ENCODE measurements at regions not wholly inside any gene's neighbourhood (a gene's known extent, or its start where the extent isn't known, plus 50 kb on each side); places are given as distances from the start of the nearest gene placed in this dataset.

GRCh38 chr15:37733628-37734027 is 200.8 kb upstream of the TMCO5A start:
- no peaks in the 10 kb centered on the region for H3K27me3 ChIP-seq (ENCODE audit: control insufficient read depth, low read length)
- H3K9me2 ChIP-seq (replicated peaks; ENCODE audit: control insufficient read depth, low read length) = no peaks in the 10 kb centered on the region; the same call in 1 of the 2 replicates
- H3K9me3 ChIP-seq (ENCODE audit: control insufficient read depth, insufficient read depth, low read length) = no peaks in the 10 kb centered on the region
- TF ChIP-seq CTCF (IDR thresholded peaks at IDR 0.05; ENCODE audit: low read depth, low read length, poor library complexity, severe bottlenecking) (no peak), EZH2phosphoT487 (IDR thresholded peaks at IDR 0.05; ENCODE audit: borderline replicate concordance, low read length) (no peak)
- H3K4me1 ChIP-seq (ENCODE audit: control insufficient read depth, low read length) = no peaks in the 10 kb centered on the region
- no peaks in the 10 kb centered on the region for H3K36me3 ChIP-seq (ENCODE audit: control insufficient read depth, low read length)
- H3K4me3 ChIP-seq (ENCODE audit: low read length) = no peak overlapping the region
- H3K27ac ChIP-seq (ENCODE audit: low read depth, low read length) = no peak overlapping the region
- H3K4me2 ChIP-seq (ENCODE audit: low read length) = no peak overlapping the region
- no peaks in the 10 kb centered on the region for H3F3A ChIP-seq (ENCODE audit: control insufficient read depth, insufficient read depth)
- H3K79me2 ChIP-seq (ENCODE audit: control insufficient read depth, low read length) = no peaks in the 10 kb centered on the region
- no peaks in the 10 kb centered on the region for H4K20me1 ChIP-seq (ENCODE audit: control insufficient read depth, insufficient read depth, low read depth, low read length)

- Histone ChIP-seq H3K4me1 (ENCODE audit: control insufficient read depth, low read length) (no peaks in the 10 kb centered on the region), H3K27ac (ENCODE audit: low read depth, low read length) (no peak overlapping the region), H4K20me1 (ENCODE audit: control insufficient read depth, insufficient read depth, low read depth, low read length) (no peaks in the 10 kb centered on the region), H3K9me3 (ENCODE audit: control insufficient read depth, insufficient read depth, low read length) (no peaks in the 10 kb centered on the region), H3K79me2 (ENCODE audit: control insufficient read depth, low read length) (no peaks in the 10 kb centered on the region), H3K27me3 (ENCODE audit: control insufficient read depth, low read length) (no peaks in the 10 kb centered on the region), H3K4me2 (ENCODE audit: low read length) (no peak overlapping the region), H3F3A (ENCODE audit: control insufficient read depth, insufficient read depth) (no peaks in the 10 kb centered on the region), H3K9me2 (replicated peaks; ENCODE audit: control insufficient read depth, low read length) (no peaks in the 10 kb centered on the region), H3K4me3 (ENCODE audit: low read length) (no peak overlapping the region), H3K36me3 (ENCODE audit: control insufficient read depth, low read length) (no peaks in the 10 kb centered on the region)
- TF ChIP-seq EZH2phosphoT487 (IDR thresholded peaks at IDR 0.05; ENCODE audit: borderline replicate concordance, low read length) = no peak
Measured at GRCh38 chr15:37740623-37741141, 193.8 kb upstream of the TMCO5A start.

- H3K4me1 ChIP-seq (ENCODE audit: control insufficient read depth, low read length) = no peaks in the 10 kb centered on the region
- no peak overlapping the region for H3K4me2 ChIP-seq (ENCODE audit: low read length)
- TF ChIP-seq EZH2phosphoT487 (IDR thresholded peaks at IDR 0.05; ENCODE audit: borderline replicate concordance, low read length) = no peak
- TF ChIP-seq CTCF (IDR thresholded peaks at IDR 0.05; ENCODE audit: low read depth, low read length, poor library complexity, severe bottlenecking) = no peak
- H3K36me3 ChIP-seq (ENCODE audit: control insufficient read depth, low read length) = no peaks in the 10 kb centered on the region
- H3K9me2 ChIP-seq (replicated peaks; ENCODE audit: control insufficient read depth, low read length) = no peaks in the 10 kb centered on the region
- no peaks in the 10 kb centered on the region for H3K79me2 ChIP-seq (ENCODE audit: control insufficient read depth, low read length)
- H4K20me1 ChIP-seq (ENCODE audit: control insufficient read depth, insufficient read depth, low read depth, low read length) = no peaks in the 10 kb centered on the region
- H3K9me3 ChIP-seq (ENCODE audit: control insufficient read depth, insufficient read depth, low read length) = no peaks in the 10 kb centered on the region
- H3K4me3 ChIP-seq (ENCODE audit: low read length) = no peak overlapping the region
- H3K27me3 ChIP-seq (ENCODE audit: control insufficient read depth, low read length) = no peaks in the 10 kb centered on the region
- H3K27ac ChIP-seq (ENCODE audit: low read depth, low read length) = no peak overlapping the region
- H3F3A ChIP-seq (ENCODE audit: control insufficient read depth, insufficient read depth) = no peaks in the 10 kb centered on the region
Measured at GRCh38 chr15:37743826-37744225, 190.6 kb upstream of the TMCO5A start.

GRCh38 chr15:37744521-37744920 is 189.9 kb upstream of the TMCO5A start:
- TF ChIP-seq EZH2phosphoT487 (IDR thresholded peaks at IDR 0.05; ENCODE audit: borderline replicate concordance, low read length) = no peak
- no peak for TF ChIP-seq CTCF (IDR thresholded peaks at IDR 0.05; ENCODE audit: low read depth, low read length, poor library complexity, severe bottlenecking)
- Histone ChIP-seq H3K9me2 (replicated peaks; ENCODE audit: control insufficient read depth, low read length) (no peaks in the 10 kb centered on the region), H3K4me2 (ENCODE audit: low read length) (no peak overlapping the region), H3K4me1 (ENCODE audit: control insufficient read depth, low read length) (no peaks in the 10 kb centered on the region), H3K4me3 (ENCODE audit: low read length) (no peak overlapping the region), H3K9me3 (ENCODE audit: control insufficient read depth, insufficient read depth, low read length) (no peaks in the 10 kb centered on the region), H3K36me3 (ENCODE audit: control insufficient read depth, low read length) (no peaks in the 10 kb centered on the region), H3K27me3 (ENCODE audit: control insufficient read depth, low read length) (no peaks in the 10 kb centered on the region), H3K27ac (ENCODE audit: low read depth, low read length) (no peak overlapping the region), H3K79me2 (ENCODE audit: control insufficient read depth, low read length) (no peaks in the 10 kb centered on the region), H4K20me1 (ENCODE audit: control insufficient read depth, insufficient read depth, low read depth, low read length) (no peaks in the 10 kb centered on the region), H3F3A (ENCODE audit: control insufficient read depth, insufficient read depth) (no peaks in the 10 kb centered on the region)
